GM19463 (cell line): ENCODE measurements at regions not wholly inside any gene's neighbourhood (a gene's known extent, or its start where the extent isn't known, plus 50 kb on each side); places are given as distances from the start of the nearest gene placed in this dataset.

ENCODE experiments used
- ATAC-seq: cut with Tn5 transposase; IDR thresholded peaks from one replicate; pipeline ENCODE4 v1.9.1; 2021; ENCODE audit warnings: mild to moderate bottlenecking, moderate library complexity; ENCODE audit not compliant: unreplicated experiment

DNA sequence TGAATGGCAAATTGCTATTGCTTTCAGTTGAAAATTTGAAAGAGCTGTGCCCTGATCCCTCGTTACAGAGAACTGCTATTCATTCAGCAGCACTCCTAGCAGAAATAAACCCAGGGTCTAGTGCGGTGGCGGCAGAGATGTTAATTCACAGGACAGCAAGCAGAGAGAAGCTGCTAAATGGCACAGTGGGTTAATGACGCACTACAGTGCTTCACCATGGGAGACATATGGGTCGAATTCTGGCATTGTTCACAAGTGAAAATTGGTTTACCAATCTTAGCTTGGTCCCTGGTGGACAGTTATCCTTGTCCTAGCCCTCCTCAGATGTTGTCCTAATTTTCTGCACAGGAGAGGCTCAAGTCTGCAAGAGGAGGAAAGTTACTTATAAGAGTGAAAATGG is 807.4 kb downstream of the TLE1 start:
- ATAC-seq, result no peak

- ATAC-seq, result no peak
Observed at GRCh38 chr9:80881320-80881719, 808.0 kb downstream of the TLE1 start.

- ATAC-seq, result no peak
Observed at GRCh38 chr9:80878556-80878955, 810.8 kb downstream of the TLE1 start.

DNA sequence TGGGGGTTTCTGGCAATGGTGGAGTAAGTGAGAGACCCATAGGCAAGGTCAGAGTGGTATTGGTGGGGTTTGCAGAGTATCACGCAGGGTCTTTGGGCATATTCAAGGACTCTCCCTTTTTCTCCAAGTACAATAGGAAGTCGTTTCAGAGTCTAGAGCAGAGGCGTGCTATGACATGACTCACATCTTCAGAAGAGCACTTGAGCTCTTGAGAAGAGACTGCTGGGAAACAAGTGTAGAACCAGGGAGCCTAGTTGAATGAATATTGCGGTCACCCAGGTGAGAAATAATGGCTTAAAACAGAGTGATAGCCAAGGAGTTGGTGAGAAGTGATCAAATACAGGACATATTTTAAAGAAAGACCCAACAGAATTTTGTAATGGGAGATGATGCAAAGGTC is 813.4 kb downstream of the TLE1 start:
- no peak for ATAC-seq

DNA sequence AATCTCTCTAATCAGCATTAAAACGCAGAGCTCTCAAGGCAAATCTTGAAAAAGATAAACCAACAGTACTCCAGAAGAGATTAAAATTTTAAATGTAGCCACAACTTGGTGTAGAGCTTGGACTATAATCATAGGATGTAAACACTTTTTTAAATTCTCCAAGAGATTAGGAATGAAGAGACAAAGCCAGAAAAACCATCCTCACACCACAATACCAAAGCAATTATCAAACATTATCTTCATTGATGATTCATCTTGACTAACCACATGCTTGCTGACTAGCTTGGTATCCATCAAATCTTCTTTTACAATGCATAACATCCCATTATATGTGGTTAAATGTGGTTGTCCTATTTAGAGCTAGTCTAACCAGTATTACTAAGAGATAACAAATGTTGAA is 815.1 kb downstream of the TLE1 start:
- no peak for ATAC-seq

- no peak for ATAC-seq
Observed at GRCh38 chr9:80873861-80874260, 815.5 kb downstream of the TLE1 start.

DNA sequence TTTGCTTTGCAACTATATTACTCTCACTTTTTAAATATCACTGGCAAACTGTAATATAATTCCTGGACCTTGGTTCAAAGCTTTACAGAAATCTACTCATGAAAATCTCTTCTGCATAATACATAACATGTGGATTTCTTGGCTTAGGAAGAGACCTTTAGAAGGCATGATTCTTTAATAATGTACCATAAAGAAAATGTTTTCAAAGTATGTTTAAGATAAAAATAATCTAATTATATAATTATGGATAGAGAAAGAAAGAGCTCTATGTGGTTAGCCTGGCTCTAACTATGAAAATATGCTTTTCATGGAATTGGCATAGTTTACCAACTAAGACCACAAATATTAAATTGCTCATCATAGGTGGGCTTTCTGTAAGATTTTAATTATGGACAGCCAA is 817.8 kb downstream of the TLE1 start:
- ATAC-seq, result no peak

DNA sequence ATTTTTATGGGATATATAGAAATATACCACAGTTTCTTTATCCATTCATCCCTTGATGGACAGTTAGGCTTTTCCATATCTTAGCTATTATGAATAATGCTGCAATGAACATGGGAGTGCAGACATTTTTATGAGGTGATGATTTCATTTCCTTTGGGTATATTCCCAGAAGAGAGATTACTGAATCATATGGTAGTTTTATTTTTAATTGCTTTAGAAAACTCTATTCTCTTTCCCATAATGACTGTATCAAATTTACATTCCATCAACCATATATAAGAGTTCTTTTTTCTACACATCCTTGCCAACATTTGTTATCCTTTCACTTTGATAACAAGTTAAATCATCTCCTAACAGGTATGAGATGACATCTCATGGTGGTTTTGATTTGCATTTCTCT is 821.6 kb downstream of the TLE1 start:
- no peak for ATAC-seq

GRCh38 chr9:80866576-80867227 is 822.6 kb downstream of the TLE1 start:
- no peak for ATAC-seq

GRCh38 chr9:80866121-80866520 is 823.2 kb downstream of the TLE1 start:
- ATAC-seq, result no peak

GRCh38 chr9:80843028-80843427 is 846.3 kb downstream of the TLE1 start:
- ATAC-seq, result no peak

- no peak for ATAC-seq
Observed at GRCh38 chr9:80842389-80842788, 847.0 kb downstream of the TLE1 start.

DNA sequence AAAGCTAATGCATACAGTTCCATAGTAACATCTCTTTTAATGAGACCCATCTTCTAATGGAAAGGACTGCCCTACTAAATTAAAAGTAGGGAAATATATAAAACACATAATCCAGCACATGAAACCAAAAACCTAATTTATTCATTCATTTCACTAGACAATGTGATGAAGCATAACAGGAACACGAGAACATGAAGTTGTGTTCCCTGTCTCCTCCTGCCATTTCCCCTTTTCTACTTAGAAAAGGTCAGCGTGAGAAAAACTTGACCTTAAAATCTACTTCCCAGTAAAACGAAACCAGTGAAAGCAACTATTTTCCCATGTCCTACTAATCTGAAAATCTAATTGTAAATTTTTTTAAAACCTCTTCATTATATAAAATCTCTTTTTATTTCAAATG is 847.5 kb downstream of the TLE1 start:
- ATAC-seq, result no peak

DNA sequence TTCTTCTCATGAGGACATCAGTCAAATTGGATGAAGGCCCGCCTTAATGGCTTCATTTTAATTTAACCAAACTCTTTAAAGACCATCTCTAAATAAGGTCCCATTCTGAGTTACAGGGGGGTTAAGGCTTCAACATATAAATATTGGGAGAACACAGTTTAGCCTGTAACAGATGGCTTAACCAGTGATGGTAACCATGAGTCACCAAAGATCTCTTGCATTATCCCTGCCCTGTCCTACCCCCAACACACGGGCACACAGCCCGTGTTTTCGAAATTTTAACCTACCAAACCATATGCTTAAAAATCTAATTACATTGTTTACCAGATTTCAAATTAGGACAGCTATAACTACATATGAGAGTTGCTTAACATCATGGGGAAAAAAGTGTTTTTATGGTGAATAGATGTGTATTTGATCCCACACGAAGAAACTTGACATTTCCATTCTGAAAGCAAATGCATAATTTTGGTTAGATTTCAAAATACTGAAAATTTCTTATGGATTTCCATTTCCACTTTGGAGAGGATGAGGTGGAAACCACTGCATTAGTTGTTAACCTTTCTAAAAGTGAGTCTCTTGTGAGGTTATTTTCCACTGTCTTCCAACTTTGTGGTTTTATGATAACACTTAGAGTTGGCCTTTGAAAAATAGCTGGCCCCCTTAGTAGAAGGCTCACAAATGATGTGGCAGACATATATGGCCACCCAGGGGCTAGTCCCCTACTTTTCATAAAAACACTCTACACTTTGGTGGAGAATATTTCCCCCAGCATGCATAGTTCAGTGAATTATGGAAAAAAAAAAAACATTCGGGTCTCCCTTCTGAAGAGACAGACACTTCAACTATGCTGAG is 849.3 kb downstream of the TLE1 start:
- no peak for ATAC-seq

DNA sequence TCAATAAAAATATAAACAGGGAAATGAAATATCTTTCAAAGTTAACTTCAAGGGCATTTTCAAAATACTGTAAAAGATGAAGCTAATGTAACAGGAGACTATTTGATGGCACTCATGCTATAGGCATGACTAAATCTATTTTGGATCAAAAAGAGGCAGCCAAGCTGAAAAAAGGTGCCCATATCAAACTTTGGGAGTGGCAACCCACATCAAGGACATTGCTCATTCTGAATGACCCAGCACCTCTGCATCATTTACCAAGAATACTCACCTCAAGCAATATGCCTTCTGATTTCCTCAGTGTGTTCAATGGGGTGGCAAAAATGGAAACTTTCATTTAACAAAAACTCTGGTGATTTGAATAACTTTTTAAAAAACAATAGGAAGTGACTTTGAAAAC is 853.3 kb downstream of the TLE1 start:
- no peak for ATAC-seq

DNA sequence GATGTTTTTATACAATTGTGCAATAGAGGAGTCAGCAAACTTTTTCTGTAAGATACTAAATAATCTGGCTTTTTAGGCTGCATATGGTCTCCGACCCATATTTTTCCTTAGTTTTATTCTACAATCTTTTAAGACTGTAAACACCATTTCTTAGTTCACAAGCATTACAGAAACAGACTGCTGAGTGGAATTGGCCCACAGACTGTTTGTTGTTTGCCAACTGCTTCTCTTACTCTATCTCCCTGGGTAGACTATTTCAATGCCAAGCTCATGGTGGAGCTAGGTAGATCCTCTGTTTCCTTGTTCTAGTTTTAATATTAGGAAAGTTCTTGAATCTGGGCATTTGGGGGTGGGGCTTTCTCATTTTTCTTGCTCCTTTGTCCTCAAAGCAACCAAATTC is 857.6 kb downstream of the TLE1 start:
- no peak for ATAC-seq

DNA sequence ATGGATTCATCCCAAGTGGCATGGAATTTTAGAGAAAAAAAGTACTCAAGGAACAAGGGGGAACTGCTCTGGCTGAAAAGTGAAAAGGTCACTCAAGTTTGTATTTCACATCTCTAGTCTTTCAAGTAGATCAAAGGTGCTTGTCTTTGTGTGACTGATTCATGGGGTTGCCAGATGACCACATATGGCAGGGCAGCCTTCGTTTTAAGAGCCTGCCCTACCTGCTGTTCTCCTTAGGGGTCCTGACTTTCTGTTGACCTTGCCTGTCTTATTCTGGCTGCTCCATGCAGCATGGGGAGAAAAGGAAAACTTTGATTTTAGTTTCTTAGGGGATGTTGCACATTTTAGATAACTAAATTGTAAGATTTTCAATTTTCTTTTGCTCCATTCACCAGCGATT is 877.7 kb downstream of the TLE1 start:
- ATAC-seq, result no peak

GRCh38 chr9:80811003-80811402 is 878.3 kb downstream of the TLE1 start:
- no peak for ATAC-seq

DNA sequence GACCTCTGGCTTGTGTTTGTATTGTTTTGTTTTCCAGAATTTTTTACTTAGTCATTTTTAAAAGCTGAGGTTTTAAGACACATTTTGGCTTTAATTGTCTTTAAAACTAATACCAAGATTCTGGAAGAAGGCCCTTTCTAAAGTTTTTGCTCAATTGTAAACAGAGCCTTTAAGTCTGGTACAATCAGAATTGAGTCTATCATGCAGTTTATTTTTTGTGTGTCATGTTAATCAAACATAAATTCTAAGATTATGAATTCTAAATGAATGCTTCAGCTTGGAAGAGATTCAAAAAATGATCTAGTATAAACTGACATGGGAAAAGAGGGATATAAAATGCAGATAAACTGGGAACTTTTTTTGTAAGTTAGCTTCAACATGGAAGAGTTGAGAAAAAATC is 882.7 kb downstream of the TLE1 start:
- ATAC-seq, result no peak

DNA sequence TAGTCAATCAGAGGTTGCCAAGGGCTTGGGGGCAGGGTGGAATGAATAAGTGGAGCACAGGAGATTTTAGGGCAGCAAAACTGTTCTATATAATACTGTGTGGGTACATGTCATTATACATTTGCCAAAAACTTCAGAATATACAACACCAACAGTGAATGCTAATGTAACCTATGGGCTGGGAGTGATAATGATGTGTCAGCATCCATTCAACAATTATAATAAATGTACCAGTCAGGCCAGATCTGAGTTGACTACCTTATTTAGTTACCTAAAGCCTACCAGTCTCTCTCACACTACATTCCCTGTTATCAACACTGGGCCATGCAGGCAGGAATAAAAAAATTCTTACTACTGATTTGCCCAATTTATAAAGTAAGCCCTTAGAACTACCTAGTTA is 884.5 kb downstream of the TLE1 start:
- ATAC-seq, result no peak

DNA sequence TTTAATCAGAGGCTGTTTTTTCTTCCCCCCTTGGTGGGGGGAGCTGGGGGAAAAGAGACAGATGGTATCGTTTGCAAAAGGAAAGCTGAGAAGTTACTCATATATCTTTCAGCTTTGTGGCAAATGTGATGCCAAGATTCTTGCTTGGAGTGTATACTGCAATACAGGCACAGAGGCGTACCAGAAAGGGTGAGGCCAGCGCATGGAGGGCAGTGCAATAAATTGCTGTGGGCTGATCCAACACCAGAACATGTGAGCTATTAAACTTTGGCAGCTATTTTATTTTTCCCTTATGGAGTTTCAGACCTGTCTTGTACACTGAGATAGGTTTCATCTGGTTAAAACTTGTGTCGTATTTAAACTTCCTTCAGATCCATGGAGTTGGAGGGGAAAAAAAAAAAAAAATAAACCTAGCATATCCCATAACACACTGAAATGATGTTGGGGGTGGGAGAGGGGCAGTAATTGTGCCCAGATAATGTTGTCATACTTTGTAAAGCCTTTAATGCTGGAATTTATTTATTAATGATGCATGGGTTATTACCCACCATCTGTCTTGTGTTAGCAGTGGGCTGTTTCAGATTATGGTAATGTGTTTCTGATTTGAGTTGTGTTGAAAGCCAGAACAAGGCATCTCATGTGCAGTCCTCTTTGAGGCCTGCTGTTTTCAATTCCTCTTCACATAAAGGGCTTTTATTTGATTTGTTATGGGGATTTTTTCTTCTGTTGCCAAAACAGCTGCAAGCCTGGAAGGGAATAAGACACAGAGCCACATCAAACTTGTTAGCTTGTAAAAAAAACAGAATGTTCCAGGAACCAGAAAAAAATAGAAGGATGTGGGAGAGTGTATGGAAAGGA is 891.3 kb downstream of the TLE1 start:
- no peak for ATAC-seq
